HEK293 (cell line): ENCODE measurements at regions not wholly inside any gene's neighbourhood (a gene's known extent, or its start where the extent isn't known, plus 50 kb on each side); places are given as distances from the start of the nearest gene placed in this dataset.

ENCODE experiments used
- BCL11A ChIP-seq: fragments of 450-650 bp; formaldehyde crosslinking; IDR thresholded peaks from 2 replicates; pipeline ENCODE4 v1.5.1; 2016; ENCODE audit warnings: low read depth, missing biosample characterization, missing genetic modification characterization
- HOXA7 ChIP-seq: sonication (generic); formaldehyde crosslinking; IDR thresholded peaks from 2 replicates; pipeline ENCODE4 v1.8.1; 2022; ENCODE audit warnings: missing genetic modification reagents, borderline replicate concordance
- HOXD13 ChIP-seq: sonication (generic); formaldehyde crosslinking; IDR thresholded peaks from 2 replicates; pipeline ENCODE4 v1.8.0; 2022; ENCODE audit warnings: missing genetic modification reagents, borderline replicate concordance
- KLF7 ChIP-seq: fragments of 450-650 bp; formaldehyde crosslinking; IDR thresholded peaks from 2 replicates; pipeline ENCODE4 v1.5.1; 2016; ENCODE audit warnings: missing biosample characterization, missing genetic modification characterization, borderline replicate concordance
- PRDM1 ChIP-seq: fragments of 450-650 bp; formaldehyde crosslinking; IDR thresholded peaks from 2 replicates; pipeline ENCODE4; 2016; ENCODE audit warnings: missing biosample characterization, missing genetic modification characterization
- PRDM6 ChIP-seq: fragments of 450-650 bp; formaldehyde crosslinking; IDR thresholded peaks from 2 replicates; pipeline ENCODE4 v1.5.1; 2017; ENCODE audit warnings: missing biosample characterization, missing genetic modification characterization
- SALL2 ChIP-seq: fragments of 450-650 bp; formaldehyde crosslinking; IDR thresholded peaks from 2 replicates; pipeline ENCODE4 v1.5.0; 2017; ENCODE audit warnings: missing biosample characterization, mild to moderate bottlenecking, missing genetic modification characterization, borderline replicate concordance
- SCRT2 ChIP-seq: fragments of 450-650 bp; formaldehyde crosslinking; IDR thresholded peaks from 2 replicates; pipeline ENCODE4 v1.5.1; 2016; ENCODE audit warnings: missing biosample characterization, missing genetic modification characterization
- TCF7L2 ChIP-seq: IDR thresholded peaks from 2 replicates; pipeline ENCODE4 v1.6.1; 2011; ENCODE audit warnings: low read depth, mild to moderate bottlenecking, inconsistent platforms, low read length, moderate library complexity, borderline replicate concordance
- TRIM28 ChIP-seq: IDR thresholded peaks from 2 replicates; pipeline ENCODE4 v1.6.1; 2011; ENCODE audit warnings: low read length, control low read depth, borderline replicate concordance
- ZBTB6 ChIP-seq: fragments of 450-650 bp; formaldehyde crosslinking; IDR thresholded peaks from 2 replicates; pipeline ENCODE4 v1.5.1; 2017; ENCODE audit warnings: missing biosample characterization, missing genetic modification characterization
- ZFP3 ChIP-seq: fragments of 450-650 bp; formaldehyde crosslinking; IDR thresholded peaks from 2 replicates; pipeline ENCODE4 v1.5.1; 2016; ENCODE audit warnings: low read depth, missing biosample characterization, missing genetic modification characterization
- ZNF133 ChIP-seq: fragments of 450-650 bp; formaldehyde crosslinking; IDR thresholded peaks from 2 replicates; pipeline ENCODE4 v1.5.1; 2016; ENCODE audit warnings: missing biosample characterization, missing genetic modification characterization
- ZNF148 ChIP-seq: fragments of 450-650 bp; formaldehyde crosslinking; IDR thresholded peaks from 2 replicates; pipeline ENCODE4 v1.5.0; 2017; ENCODE audit warnings: missing biosample characterization, missing genetic modification characterization, borderline replicate concordance
- ZNF280C ChIP-seq: fragments of 450-650 bp; formaldehyde crosslinking; IDR thresholded peaks from 2 replicates; pipeline ENCODE4 v1.5.1; 2016; ENCODE audit warnings: missing biosample characterization, missing genetic modification characterization
- ZNF350 ChIP-seq: fragments of 450-650 bp; formaldehyde crosslinking; IDR thresholded peaks from 2 replicates; pipeline ENCODE4 v1.5.0; 2017; ENCODE audit warnings: missing biosample characterization, mild to moderate bottlenecking, missing genetic modification characterization
- ZNF366 ChIP-seq: fragments of 450-650 bp; formaldehyde crosslinking; conservative IDR thresholded peaks from 2 replicates; pipeline ENCODE4 v1.5.1; 2016; ENCODE audit warnings: missing biosample characterization, missing genetic modification characterization
- ZNF37A ChIP-seq: fragments of 450-650 bp; IDR thresholded peaks from 2 replicates; pipeline ENCODE4 v1.5.1; 2018; ENCODE audit warnings: missing biosample characterization, missing genetic modification characterization
- ZNF416 ChIP-seq: fragments of 450-650 bp; formaldehyde crosslinking; IDR thresholded peaks from 2 replicates; pipeline ENCODE4 v1.5.1; 2016; ENCODE audit warnings: missing biosample characterization, missing genetic modification characterization
- ZNF558 ChIP-seq: fragments of 450-650 bp; formaldehyde crosslinking; IDR thresholded peaks from 2 replicates; pipeline ENCODE4 v1.5.1; 2016; ENCODE audit warnings: missing biosample characterization, missing genetic modification characterization
- ZNF639 ChIP-seq: fragments of 450-650 bp; formaldehyde crosslinking; IDR thresholded peaks from 2 replicates; pipeline ENCODE4 v1.5.1; 2016; ENCODE audit warnings: missing biosample characterization, missing genetic modification characterization
- ZNF645 ChIP-seq: fragments of 450-650 bp; formaldehyde crosslinking; IDR thresholded peaks from 2 replicates; pipeline ENCODE4; 2016; ENCODE audit warnings: missing biosample characterization, missing genetic modification characterization
- ZNF654 ChIP-seq: fragments of 450-650 bp; formaldehyde crosslinking; IDR thresholded peaks from 2 replicates; pipeline ENCODE4 v1.5.1; 2016; ENCODE audit warnings: low read depth, missing biosample characterization, missing genetic modification characterization
- ZNF677 ChIP-seq: fragments of 450-650 bp; IDR thresholded peaks from 2 replicates; pipeline ENCODE4 v1.5.0; 2018; ENCODE audit warnings: missing biosample characterization, mild to moderate bottlenecking, missing genetic modification characterization, moderate library complexity
- ZNF692 ChIP-seq: fragments of 450-650 bp; formaldehyde crosslinking; IDR thresholded peaks from 2 replicates; pipeline ENCODE4 v1.5.1; 2016; ENCODE audit warnings: missing biosample characterization, missing genetic modification characterization

- TF ChIP-seq ZNF37A (tag by site-specific recombination) = no peak
- TF ChIP-seq ZNF639 (tag by site-specific recombination) = 0 out of 2 replicates have a peak, but pooled peaks have one; percentile 36
- 0 out of 2 replicates have a peak, but pooled peaks have one; percentile 48 for TF ChIP-seq BCL11A (tag by site-specific recombination)
- peak; percentile 72 for TF ChIP-seq HOXD13 (CRISPR knock-in tag)
- TF ChIP-seq ZFP3 (tag by site-specific recombination) = no peak
- no peak for TF ChIP-seq ZNF280C
- no peak for TF ChIP-seq ZNF654 (tag by site-specific recombination)
- TF ChIP-seq ZNF350 (tag by site-specific recombination) = no peak
- no peak for TF ChIP-seq HOXA7 (CRISPR knock-in tag)
- peak; percentile 74; the same call in 1 of the 2 replicates for TF ChIP-seq TRIM28
- TF ChIP-seq ZNF677 = no peak
- TF ChIP-seq PRDM1 = peak; percentile 27; the same call in 1 of the 2 replicates
- TF ChIP-seq ZNF133 (tag by site-specific recombination) = no peak
- no peak for TF ChIP-seq ZNF416 (tag by site-specific recombination)
- TF ChIP-seq ZNF692 (tag by site-specific recombination) = no peak
- TF ChIP-seq SCRT2 (tag by site-specific recombination) = no peak
- TF ChIP-seq SALL2 (tag by site-specific recombination) = no peak
- TF ChIP-seq KLF7 (tag by site-specific recombination) = no peak
- no peak for TF ChIP-seq ZBTB6 (tag by site-specific recombination)
- no peak for TF ChIP-seq TCF7L2
- TF ChIP-seq ZNF558 (tag by site-specific recombination) = 0 out of 2 replicates have a peak, but pooled peaks have one; percentile 19
- no peak for TF ChIP-seq ZNF645
- TF ChIP-seq PRDM6 (tag by site-specific recombination) = peak; percentile 61
- no peak for TF ChIP-seq ZNF148 (tag by site-specific recombination)
- peak; percentile 80 for TF ChIP-seq ZNF366 (tag by site-specific recombination)
These were observed 313.9 kb downstream of the BARHL2 start (continued) for GRCh38 chr1:90402893-90403849.
